Keratinocyte (primary cell): ENCODE measurements at regions not wholly inside any gene's neighbourhood (a gene's known extent, or its start where the extent isn't known, plus 50 kb on each side); places are given as distances from the start of the nearest gene placed in this dataset.

Experiments used
- DNase-seq: peaks from one replicate; pipeline ENCODE4 v3.0.0-alpha.2; 2011; ENCODE audit warnings: low read depth, missing footprints, low spot score
- FAIRE-seq: peaks from 2 replicates; lab custom pipeline; 2011; peaks lifted over from hg19 to GRCh38; lab: Jason Lieb, UNC
- H2AFZ ChIP-seq: 2 replicates; pipeline ENCODE4 v1.6.0; 2012; ENCODE audit warnings: low read length, control low read depth, inconsistent platforms; ENCODE audit not compliant: control insufficient read depth
- H3K27ac ChIP-seq: 2 replicates; pipeline ENCODE4 v1.5.1; 2011; ENCODE audit warnings: low read length; ENCODE audit not compliant: control insufficient read depth, insufficient read depth
- H3K27me3 ChIP-seq: 3 replicates; pipeline ENCODE4 v1.6.0; 2011; ENCODE audit warnings: low read length; ENCODE audit not compliant: control insufficient read depth, insufficient read depth; ENCODE audit errors: extremely low read depth
- H3K36me3 ChIP-seq, 2 experiments: 2 replicates in 1 of 2; 3 replicates in 1 of 2; pipeline ENCODE4 v1.5.1; 2011; ENCODE audit warnings: low read length in 2 of 2, mild to moderate bottlenecking in 1 of 2; ENCODE audit not compliant: control insufficient read depth in 2 of 2, insufficient read depth in 2 of 2; ENCODE audit errors: extremely low read depth in 1 of 2
- H3K4me1 ChIP-seq: 3 replicates; pipeline ENCODE4 v1.5.1; 2011; ENCODE audit warnings: low read length; ENCODE audit not compliant: control insufficient read depth, insufficient read depth; ENCODE audit errors: extremely low read depth
- H3K4me2 ChIP-seq: 3 replicates; pipeline ENCODE4 v1.6.0; 2011; ENCODE audit warnings: low read depth, low read length; ENCODE audit not compliant: control insufficient read depth, insufficient read depth; ENCODE audit errors: extremely low read depth
- H3K4me3 ChIP-seq, 3 experiments: fragments of 200-600 bp in 1 of 3; sonication (generic) in 1 of 3; 2 replicates in 2 of 3; 3 replicates in 1 of 3; pipeline ENCODE4 v1.5.1; 2011 to 2016; ENCODE audit warnings: low read length in 3 of 3, mild to moderate bottlenecking in 3 of 3, control low read depth in 2 of 3, inconsistent platforms in 1 of 3, low read depth in 1 of 3, mixed read lengths in 1 of 3, mixed run types in 1 of 3, moderate library complexity in 1 of 3; ENCODE audit not compliant: control insufficient read depth in 2 of 3, insufficient read depth in 2 of 3; ENCODE audit errors: extremely low read depth in 1 of 3
- H3K79me2 ChIP-seq: 2 replicates; pipeline ENCODE4 v1.6.0; 2012; ENCODE audit warnings: low read length; ENCODE audit not compliant: control insufficient read depth, insufficient read depth
- H3K9ac ChIP-seq: 3 replicates; pipeline ENCODE4 v1.6.0; 2011; ENCODE audit warnings: low read length; ENCODE audit not compliant: control insufficient read depth, insufficient read depth; ENCODE audit errors: extremely low read depth
- H3K9me1 ChIP-seq: 3 replicates; pipeline ENCODE4 v1.6.0; 2011; ENCODE audit warnings: low read length; ENCODE audit not compliant: control insufficient read depth, insufficient read depth; ENCODE audit errors: extremely low read depth
- H3K9me3 ChIP-seq: 2 replicates; pipeline ENCODE4 v1.5.1; 2012; ENCODE audit warnings: low read depth, low read length; ENCODE audit not compliant: control insufficient read depth
- H4K20me1 ChIP-seq: 3 replicates; pipeline ENCODE4 v1.6.0; 2011; ENCODE audit warnings: low read length; ENCODE audit not compliant: control insufficient read depth, insufficient read depth; ENCODE audit errors: extremely low read depth
- EZH2 ChIP-seq: IDR thresholded peaks from one replicate; pipeline ENCODE4 v1.6.1; 2012; ENCODE audit warnings: inconsistent platforms, mild to moderate bottlenecking, low read length, moderate library complexity
- dilution Hi-C: fragments of 300-500 bp; cut with MboI; formaldehyde crosslinking; loops from one replicate; pipeline ENCODE4 v1.7.0; 2020; ENCODE audit warnings: low sequenced_read_pairs; ENCODE audit not compliant: extremely low pct_ligation_motif_present
- TF ChIP-seq, protein P1 (sequence below), 3 experiments: IDR thresholded peaks in 1 of 3; conservative IDR thresholded peaks in 1 of 3; optimal IDR thresholded peaks in 1 of 3; 2 replicates in 2 of 3; 3 replicates in 1 of 3; pipeline versions ENCODE3 to v1.5.1; 2011; ENCODE audit warnings: low read length in 3 of 3, mild to moderate bottlenecking in 3 of 3, moderate library complexity in 2 of 3, control low read depth in 1 of 3, inconsistent platforms in 1 of 3; ENCODE audit not compliant: insufficient read depth in 2 of 3; ENCODE audit errors: extremely low read depth in 1 of 3

DNA sequence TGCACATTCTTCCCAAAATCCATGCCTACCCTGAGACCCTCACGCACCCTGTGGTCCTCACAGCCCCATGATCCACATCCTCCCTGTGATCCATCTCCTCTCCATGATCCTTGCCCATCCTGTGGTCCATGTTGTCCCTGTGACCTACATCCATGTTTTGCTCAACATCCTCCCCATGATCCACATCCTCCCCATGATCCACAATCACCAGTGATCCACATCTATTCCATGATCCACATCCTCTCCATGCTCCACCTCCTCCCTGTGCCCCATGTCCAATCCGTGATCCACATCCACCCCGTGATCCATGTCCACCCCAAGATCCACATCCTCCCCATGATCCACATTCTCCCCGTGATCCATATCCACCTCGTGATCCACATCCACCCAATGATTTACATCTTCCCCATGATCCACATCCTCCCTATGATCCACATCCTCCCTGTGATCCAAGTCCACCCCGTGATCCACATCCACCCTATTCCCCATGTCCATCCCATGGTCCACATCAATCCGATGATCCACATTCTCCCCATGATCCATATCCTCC is 281.2 kb downstream of the MYCN start:
- Histone ChIP-seq H3K9me1 (no peaks in the 10 kb centered on the region), H3K27ac (no peak overlapping the region), H4K20me1 (no peaks in the 10 kb centered on the region), H3K79me2 (no peaks in the 10 kb centered on the region), H3K9me3 (no peaks in the 10 kb centered on the region), H2AFZ (no peak overlapping the region), H3K9ac (no peak overlapping the region), H3K4me1 (no peaks in the 10 kb centered on the region), H3K4me3 (no peak overlapping the region), H3K27me3 (peaks cover under 1% of the 10 kb centered on the region), H3K36me3 (no peaks in the 10 kb centered on the region), H3K4me2 (no peak overlapping the region)
- no peak for FAIRE-seq
- TF ChIP-seq EZH2, result no peak
- TF ChIP-seq, protein P1, sequence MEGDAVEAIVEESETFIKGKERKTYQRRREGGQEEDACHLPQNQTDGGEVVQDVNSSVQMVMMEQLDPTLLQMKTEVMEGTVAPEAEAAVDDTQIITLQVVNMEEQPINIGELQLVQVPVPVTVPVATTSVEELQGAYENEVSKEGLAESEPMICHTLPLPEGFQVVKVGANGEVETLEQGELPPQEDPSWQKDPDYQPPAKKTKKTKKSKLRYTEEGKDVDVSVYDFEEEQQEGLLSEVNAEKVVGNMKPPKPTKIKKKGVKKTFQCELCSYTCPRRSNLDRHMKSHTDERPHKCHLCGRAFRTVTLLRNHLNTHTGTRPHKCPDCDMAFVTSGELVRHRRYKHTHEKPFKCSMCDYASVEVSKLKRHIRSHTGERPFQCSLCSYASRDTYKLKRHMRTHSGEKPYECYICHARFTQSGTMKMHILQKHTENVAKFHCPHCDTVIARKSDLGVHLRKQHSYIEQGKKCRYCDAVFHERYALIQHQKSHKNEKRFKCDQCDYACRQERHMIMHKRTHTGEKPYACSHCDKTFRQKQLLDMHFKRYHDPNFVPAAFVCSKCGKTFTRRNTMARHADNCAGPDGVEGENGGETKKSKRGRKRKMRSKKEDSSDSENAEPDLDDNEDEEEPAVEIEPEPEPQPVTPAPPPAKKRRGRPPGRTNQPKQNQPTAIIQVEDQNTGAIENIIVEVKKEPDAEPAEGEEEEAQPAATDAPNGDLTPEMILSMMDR (optimal IDR thresholded peaks at IDR 0.05 in 1 of 3, IDR thresholded peaks at IDR 0.05 in 1 of 3, conservative IDR thresholded peaks at IDR 0.05 in 1 of 3; ENCODE audit: extremely low read depth in 1 of 3, insufficient read depth in 2 of 3, low read length in 3 of 3), result no peak
- DNase-seq, result no peak
- dilution Hi-C loops, result no loop called here

DNA sequence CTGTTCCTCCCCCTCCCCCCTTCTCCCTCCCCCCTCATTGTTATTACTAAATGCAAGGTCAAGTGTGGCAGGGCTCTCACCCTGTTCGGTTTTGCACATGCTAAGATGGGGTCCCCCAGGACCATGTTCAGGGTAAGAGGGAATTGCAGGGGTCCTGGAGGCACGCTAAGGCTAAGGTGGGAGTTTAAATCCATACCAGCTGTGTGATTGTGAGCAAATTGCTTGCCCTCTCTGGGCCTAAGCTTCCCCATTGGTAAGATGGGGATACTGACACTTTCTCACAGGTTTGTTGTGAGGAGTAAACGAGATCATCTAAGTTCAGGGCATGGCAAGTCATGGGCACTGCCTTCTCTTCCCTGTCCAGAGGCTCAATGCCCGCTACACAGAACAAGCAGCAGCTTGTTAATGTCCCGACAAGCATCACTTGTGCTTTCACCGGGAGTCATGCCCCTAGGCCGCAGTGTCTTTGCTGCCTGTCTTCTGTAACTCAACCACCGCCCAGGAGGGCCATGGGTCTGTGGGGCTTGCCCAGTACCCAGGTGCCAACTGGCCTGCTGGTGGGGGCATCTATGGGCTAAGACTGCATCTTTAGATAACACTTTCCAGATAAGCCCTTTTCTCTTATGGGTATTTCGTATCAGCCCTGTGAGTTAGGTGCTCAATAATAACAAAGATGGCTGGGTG is 279.1 kb downstream of the MYCN start:
- FAIRE-seq (no peak), DNase-seq (no peak)
- no peak for TF ChIP-seq EZH2
- TF ChIP-seq, protein P1 (optimal IDR thresholded peaks at IDR 0.05 in 1 of 3, IDR thresholded peaks at IDR 0.05 in 1 of 3, conservative IDR thresholded peaks at IDR 0.05 in 1 of 3; ENCODE audit: extremely low read depth in 1 of 3, insufficient read depth in 2 of 3, low read length in 3 of 3), result no peak
- Histone ChIP-seq H4K20me1 (no peaks in the 10 kb centered on the region), H3K27ac (no peak overlapping the region), H3K36me3 (no peaks in the 10 kb centered on the region), H3K79me2 (no peaks in the 10 kb centered on the region), H3K4me1 (no peaks in the 10 kb centered on the region), H3K4me2 (no peak overlapping the region), H3K27me3 (no peaks in the 10 kb centered on the region), H3K4me3 (no peak overlapping the region), H3K9me1 (no peaks in the 10 kb centered on the region), H3K9ac (no peak overlapping the region), H2AFZ (no peak overlapping the region), H3K9me3 (no peaks in the 10 kb centered on the region)
- dilution Hi-C loops, result no loop called here
